ENCODE measurements at regions not wholly inside any gene's neighbourhood (a gene's known extent, or its start where the extent isn't known, plus 50 kb on each side); places are given as distances from the start of the nearest gene placed in this dataset.

DNA sequence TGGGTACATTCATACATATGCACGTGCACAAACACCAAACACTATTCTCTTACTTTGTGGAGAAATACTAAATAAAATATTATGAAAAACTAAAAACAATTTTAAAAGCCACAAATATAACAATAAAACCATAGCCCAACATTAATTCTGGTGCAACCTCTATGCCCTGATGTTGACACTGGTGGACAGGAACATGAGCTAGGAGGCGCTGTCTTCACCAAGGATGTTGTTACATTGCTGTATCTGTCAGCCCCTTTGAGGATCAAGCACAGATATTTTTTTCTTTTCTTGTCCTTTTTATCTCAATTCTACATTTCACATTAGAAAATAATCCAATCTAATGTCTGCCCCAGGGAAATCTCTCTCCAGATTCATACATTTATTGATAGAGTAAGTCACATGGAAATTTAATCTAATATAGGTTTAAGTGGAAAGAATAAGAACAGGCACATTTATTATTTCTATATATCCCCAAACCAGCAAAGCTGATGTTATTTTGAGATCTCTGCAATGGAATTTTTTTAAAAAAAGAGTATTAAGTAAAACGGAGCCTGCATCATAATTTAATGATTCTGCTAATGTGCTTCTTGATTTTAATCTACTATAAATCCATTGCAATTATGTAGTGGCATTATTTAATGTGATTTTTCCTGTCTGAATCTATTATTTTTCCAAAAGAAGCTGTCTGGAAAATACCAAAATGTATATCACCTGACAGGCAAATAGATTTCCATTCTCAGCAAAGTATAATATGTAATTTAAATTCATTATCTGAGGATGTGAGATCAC is 716.5 kb downstream of the MTRR start:
- no peak overlapping the region for H3K4me3 ChIP-seq (replicated peaks; ENCODE audit: low read depth, low read length)
- H3K27me3 ChIP-seq (replicated peaks; ENCODE audit: control insufficient read depth, insufficient read depth, low read length): no peaks in the 10 kb centered on the region
- DNase-seq (ENCODE audit: extremely low read depth, insufficient read length): no peak
- TF ChIP-seq, protein P1, sequence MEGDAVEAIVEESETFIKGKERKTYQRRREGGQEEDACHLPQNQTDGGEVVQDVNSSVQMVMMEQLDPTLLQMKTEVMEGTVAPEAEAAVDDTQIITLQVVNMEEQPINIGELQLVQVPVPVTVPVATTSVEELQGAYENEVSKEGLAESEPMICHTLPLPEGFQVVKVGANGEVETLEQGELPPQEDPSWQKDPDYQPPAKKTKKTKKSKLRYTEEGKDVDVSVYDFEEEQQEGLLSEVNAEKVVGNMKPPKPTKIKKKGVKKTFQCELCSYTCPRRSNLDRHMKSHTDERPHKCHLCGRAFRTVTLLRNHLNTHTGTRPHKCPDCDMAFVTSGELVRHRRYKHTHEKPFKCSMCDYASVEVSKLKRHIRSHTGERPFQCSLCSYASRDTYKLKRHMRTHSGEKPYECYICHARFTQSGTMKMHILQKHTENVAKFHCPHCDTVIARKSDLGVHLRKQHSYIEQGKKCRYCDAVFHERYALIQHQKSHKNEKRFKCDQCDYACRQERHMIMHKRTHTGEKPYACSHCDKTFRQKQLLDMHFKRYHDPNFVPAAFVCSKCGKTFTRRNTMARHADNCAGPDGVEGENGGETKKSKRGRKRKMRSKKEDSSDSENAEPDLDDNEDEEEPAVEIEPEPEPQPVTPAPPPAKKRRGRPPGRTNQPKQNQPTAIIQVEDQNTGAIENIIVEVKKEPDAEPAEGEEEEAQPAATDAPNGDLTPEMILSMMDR (IDR thresholded peaks at IDR 0.05; ENCODE audit: insufficient read depth, low read length, poor library complexity, severe bottlenecking): no peak
- H3K36me3 ChIP-seq (ENCODE audit: control insufficient read depth, insufficient read depth, low read length): no peaks in the 10 kb centered on the region

DNA sequence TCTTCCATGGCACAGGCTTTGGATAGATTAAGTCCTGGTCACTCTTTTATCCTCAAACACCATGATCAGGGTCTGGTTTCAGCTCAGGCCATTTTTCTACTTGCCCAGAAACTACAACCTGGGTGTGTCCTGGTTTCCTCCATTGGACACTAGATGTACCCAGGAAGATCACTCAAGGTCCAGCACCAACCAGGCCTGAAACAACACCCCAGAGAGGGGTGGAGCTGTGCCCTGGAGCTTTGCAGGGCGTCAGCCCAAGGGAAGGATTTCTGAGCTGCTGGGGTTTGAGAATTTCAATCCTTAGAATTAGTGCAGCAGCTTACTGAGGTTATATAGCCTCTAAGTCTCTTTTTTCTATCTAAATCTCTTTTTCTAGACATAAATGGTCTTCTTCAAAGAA is 722.0 kb downstream of the MTRR start:
- no peak for DNase-seq (ENCODE audit: extremely low read depth, insufficient read length)
- Histone ChIP-seq H3K4me3 (replicated peaks; ENCODE audit: low read depth, low read length) (no peak overlapping the region), H3K27me3 (replicated peaks; ENCODE audit: control insufficient read depth, insufficient read depth, low read length) (no peaks in the 10 kb centered on the region), H3K36me3 (ENCODE audit: control insufficient read depth, insufficient read depth, low read length) (no peaks in the 10 kb centered on the region)
- TF ChIP-seq, protein P1 (IDR thresholded peaks at IDR 0.05; ENCODE audit: insufficient read depth, low read length, poor library complexity, severe bottlenecking): no peak

DNA sequence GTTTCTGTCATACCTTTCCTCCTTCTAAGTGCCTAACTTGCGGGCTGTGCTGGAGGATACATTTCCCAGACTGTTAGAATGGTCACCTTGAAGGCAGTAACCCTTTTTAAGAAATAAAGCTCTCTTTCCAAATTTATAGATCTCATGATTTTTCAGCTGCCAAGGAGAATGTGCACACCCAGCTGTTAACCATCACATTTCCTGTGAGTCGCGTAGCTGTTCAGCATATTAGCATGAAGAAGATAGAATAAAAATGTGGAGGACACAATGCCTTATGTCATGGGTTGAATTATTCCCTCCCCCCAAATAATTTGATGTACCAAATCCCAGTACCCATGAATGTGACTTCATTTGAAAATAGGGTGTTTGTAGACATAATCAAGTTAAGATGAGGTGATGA is 729.4 kb downstream of the MTRR start:
- TF ChIP-seq, protein P1 (IDR thresholded peaks at IDR 0.05; ENCODE audit: insufficient read depth, low read length, poor library complexity, severe bottlenecking): no peak
- no peak for DNase-seq (ENCODE audit: extremely low read depth, insufficient read length)
- Histone ChIP-seq H3K4me3 (replicated peaks; ENCODE audit: low read depth, low read length) (no peak overlapping the region), H3K36me3 (ENCODE audit: control insufficient read depth, insufficient read depth, low read length) (no peaks in the 10 kb centered on the region), H3K27me3 (replicated peaks; ENCODE audit: control insufficient read depth, insufficient read depth, low read length) (no peaks in the 10 kb centered on the region)

DNA sequence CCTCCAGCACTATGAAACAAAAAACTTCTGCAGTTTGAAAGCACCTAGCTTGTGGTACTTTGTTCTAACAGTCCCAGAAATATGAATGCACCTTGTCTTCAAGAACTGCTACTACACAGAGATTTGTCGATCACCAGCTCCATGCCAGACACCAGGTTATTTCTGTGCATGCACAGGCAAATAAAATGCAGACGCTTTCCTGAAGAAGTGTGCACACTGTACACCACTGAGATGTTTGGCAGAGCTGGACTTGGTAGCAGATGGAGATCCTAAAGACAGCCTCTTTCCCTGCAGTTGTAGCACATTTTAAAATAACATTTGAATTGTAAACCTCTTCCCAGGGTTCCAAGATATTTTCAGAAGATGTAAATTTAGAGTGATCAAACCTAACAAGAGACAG is 730.0 kb downstream of the MTRR start:
- TF ChIP-seq, protein P1 (IDR thresholded peaks at IDR 0.05; ENCODE audit: insufficient read depth, low read length, poor library complexity, severe bottlenecking): no peak
- H3K4me3 ChIP-seq (replicated peaks; ENCODE audit: low read depth, low read length): no peak overlapping the region
- no peaks in the 10 kb centered on the region for H3K36me3 ChIP-seq (ENCODE audit: control insufficient read depth, insufficient read depth, low read length)
- H3K27me3 ChIP-seq (replicated peaks; ENCODE audit: control insufficient read depth, insufficient read depth, low read length): no peaks in the 10 kb centered on the region
- DNase-seq (ENCODE audit: extremely low read depth, insufficient read length): no peak

DNA sequence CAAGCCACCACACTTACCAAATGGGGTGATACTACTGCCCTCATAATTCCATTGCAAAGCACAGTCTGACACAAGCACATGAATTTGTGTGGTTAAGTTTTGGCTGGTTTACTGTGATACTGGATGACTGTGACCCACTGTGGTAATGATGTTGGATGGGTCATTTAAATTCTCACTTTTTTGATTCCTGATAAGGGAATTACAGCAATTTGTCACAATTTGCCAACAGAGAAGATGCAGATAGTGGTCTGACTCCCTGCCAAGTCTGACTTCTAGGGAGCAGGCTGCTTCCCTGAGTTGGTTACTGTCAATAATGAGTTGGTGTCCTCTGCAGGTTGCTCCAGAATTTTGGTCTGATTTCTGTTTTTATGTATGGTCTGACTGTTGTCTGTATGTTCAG is 731.9 kb downstream of the MTRR start:
- TF ChIP-seq, protein P1 (IDR thresholded peaks at IDR 0.05; ENCODE audit: insufficient read depth, low read length, poor library complexity, severe bottlenecking): no peak
- Histone ChIP-seq H3K27me3 (replicated peaks; ENCODE audit: control insufficient read depth, insufficient read depth, low read length) (no peaks in the 10 kb centered on the region), H3K36me3 (ENCODE audit: control insufficient read depth, insufficient read depth, low read length) (no peaks in the 10 kb centered on the region), H3K4me3 (replicated peaks; ENCODE audit: low read depth, low read length) (no peak overlapping the region)
- no peak for DNase-seq (ENCODE audit: extremely low read depth, insufficient read length)

All from GM06990 (cell line).